IMR-90 (cell line): ENCODE measurements at regions not wholly inside any gene's neighbourhood (a gene's known extent, or its start where the extent isn't known, plus 50 kb on each side); places are given as distances from the start of the nearest gene placed in this dataset.

Experiments
- ATAC-seq: fragments of 200-7000 bp; cut with Tn5 transposase; 2 replicates; pipeline ENCODE4 v1.9.1; 2020; ENCODE audit warnings: low read depth, mild to moderate bottlenecking, moderate library complexity
- BruUV-seq: library from RNA; stranded (reverse); fragments of 400-500 nt; replicated peaks from 2 replicates; lab custom pipeline; 2021; lab: Mats Ljungman, UMichigan
- CTCF ChIA-PET: fragments of 300-600 bp; formaldehyde crosslinking; extraction: SDS; loops from one replicate; lab custom pipeline; 2021; ENCODE audit warnings: antibody characterized with exemption; lab: Yijun Ruan, JAX
- POLR2A ChIA-PET: fragments of 300-600 bp; sonication (Branson Sonifier 250); formaldehyde crosslinking; loops from one replicate; lab custom pipeline; 2022; ENCODE audit warnings: antibody characterized with exemption; ENCODE audit not compliant: unreplicated experiment; lab: Charles Lee
- DNase-seq: peaks from one replicate; pipeline ENCODE4 v3.0.0; 2013
- H2AFZ ChIP-seq: replicated peaks from 2 replicates; pipeline ENCODE3; 2013; ENCODE audit warnings: low read length, mild to moderate bottlenecking; ENCODE audit not compliant: poor library complexity
- H2AK5ac ChIP-seq: 2 replicates; pipeline ENCODE4 v1.6.1; 2013; ENCODE audit warnings: low read depth, low read length, inconsistent platforms
- H2AK9ac ChIP-seq: replicated peaks from 2 replicates; pipeline ENCODE3; 2013; ENCODE audit warnings: mild to moderate bottlenecking, low read depth, low read length, moderate library complexity; ENCODE audit not compliant: poor library complexity
- H2BK120ac ChIP-seq: 2 replicates; pipeline ENCODE4 v1.6.1; 2013; ENCODE audit warnings: low read depth, low read length, inconsistent platforms
- H2BK15ac ChIP-seq: 3 replicates; pipeline ENCODE4 v1.6.1; 2013; ENCODE audit warnings: low read depth, low read length, inconsistent platforms
- H2BK20ac ChIP-seq: 2 replicates; pipeline ENCODE4 v1.6.1; 2013; ENCODE audit warnings: low read depth, mild to moderate bottlenecking, inconsistent platforms, low read length, moderate library complexity
- H2BK5ac ChIP-seq: 2 replicates; pipeline ENCODE4 v1.6.1; 2013; ENCODE audit warnings: mild to moderate bottlenecking, low read depth, low read length, inconsistent platforms; ENCODE audit not compliant: poor library complexity, severe bottlenecking
- H3K14ac ChIP-seq: replicated peaks from 2 replicates; pipeline ENCODE4 v1.6.1; 2013; ENCODE audit warnings: low read depth, low read length, inconsistent platforms
- H3K18ac ChIP-seq: 2 replicates; pipeline ENCODE4 v1.6.1; 2013; ENCODE audit warnings: low read depth, low read length, control low read depth
- H3K23ac ChIP-seq: 2 replicates; pipeline ENCODE4 v1.6.1; 2013; ENCODE audit warnings: low read depth, low read length, inconsistent platforms
- H3K27ac ChIP-seq: 2 replicates; pipeline ENCODE4 v1.5.1; 2013; ENCODE audit warnings: mild to moderate bottlenecking, control low read depth, low read length; ENCODE audit not compliant: insufficient read depth
- H3K27me3 ChIP-seq: 2 replicates; pipeline ENCODE4 v1.6.1; 2013; ENCODE audit warnings: low read length; ENCODE audit not compliant: control insufficient read depth, insufficient read depth
- H3K36me3 ChIP-seq: 2 replicates; pipeline ENCODE4 v1.6.1; 2013; ENCODE audit warnings: low read length, mixed read lengths; ENCODE audit not compliant: control insufficient read depth, insufficient read depth
- H3K4ac ChIP-seq: 2 replicates; pipeline ENCODE4 v1.6.1; 2013; ENCODE audit warnings: low read depth, low read length, inconsistent platforms
- H3K4me1 ChIP-seq: 2 replicates; pipeline ENCODE4 v1.6.1; 2013; ENCODE audit warnings: low read length, mixed read lengths; ENCODE audit not compliant: control insufficient read depth, insufficient read depth
- H3K4me2 ChIP-seq: 2 replicates; pipeline ENCODE4 v1.6.1; 2013; ENCODE audit warnings: low read depth, mild to moderate bottlenecking, control low read depth, low read length, moderate library complexity
- H3K4me3 ChIP-seq: 2 replicates; pipeline ENCODE4 v1.5.1; 2013; ENCODE audit warnings: low read depth, mild to moderate bottlenecking, control low read depth, low read length, moderate library complexity; ENCODE audit not compliant: insufficient read depth
- H3K56ac ChIP-seq: 2 replicates; pipeline ENCODE4 v1.6.1; 2013; ENCODE audit warnings: low read length, inconsistent platforms; ENCODE audit not compliant: insufficient read depth; ENCODE audit errors: extremely low read depth
- H3K79me1 ChIP-seq, 2 experiments: 2 replicates each; pipeline ENCODE4 v1.6.1; 2013; ENCODE audit warnings: low read length in 2 of 2, inconsistent platforms in 1 of 2, low read depth in 1 of 2
- H3K9ac ChIP-seq: 2 replicates; pipeline ENCODE4 v1.6.1; 2013; ENCODE audit warnings: low read depth, low read length, control low read depth
- H3K9me1 ChIP-seq: 2 replicates; pipeline ENCODE4 v1.6.1; 2013; ENCODE audit warnings: low read length, inconsistent platforms; ENCODE audit not compliant: insufficient read depth
- H3K9me3 ChIP-seq: 2 replicates; pipeline ENCODE4 v1.6.1; 2013; ENCODE audit warnings: low read length; ENCODE audit not compliant: control insufficient read depth, insufficient read depth
- H4K20me1 ChIP-seq: 2 replicates; pipeline ENCODE4 v1.6.1; 2013; ENCODE audit warnings: low read length, inconsistent platforms; ENCODE audit not compliant: insufficient read depth
- H4K5ac ChIP-seq: 2 replicates; pipeline ENCODE4 v1.6.1; 2013; ENCODE audit warnings: mild to moderate bottlenecking, low read depth, low read length, control low read depth
- H4K8ac ChIP-seq, 2 experiments: 2 replicates each; pipeline ENCODE4 v1.6.1; 2013; ENCODE audit warnings: low read depth in 2 of 2, low read length in 2 of 2, control low read depth in 1 of 2, inconsistent platforms in 1 of 2
- H4K91ac ChIP-seq: 2 replicates; pipeline ENCODE4 v1.6.1; 2013; ENCODE audit warnings: low read depth, low read length, inconsistent platforms; ENCODE audit not compliant: insufficient read depth
- BHLHE40 ChIP-seq: fragments of 150-350 bp; IDR thresholded peaks from 2 replicates; pipeline ENCODE4 v1.6.1; 2016; ENCODE audit warnings: mild to moderate bottlenecking, low read depth, low read length
- CEBPB ChIP-seq: IDR thresholded peaks from 2 replicates; pipeline ENCODE4 v1.6.1; 2012; ENCODE audit warnings: low read depth, low read length, improper control_type of control experiment
- FOS ChIP-seq: fragments of 150-350 bp; IDR thresholded peaks from 2 replicates; pipeline ENCODE4 v1.6.1; 2016; ENCODE audit warnings: low read depth, low read length
- MAFK ChIP-seq: IDR thresholded peaks from 2 replicates; pipeline ENCODE4 v1.6.1; 2012; ENCODE audit warnings: low read depth, low read length, improper control_type of control experiment
- NFE2L2 ChIP-seq: fragments of 150-350 bp; IDR thresholded peaks from 2 replicates; pipeline ENCODE4 v1.6.1; 2016; ENCODE audit warnings: low read depth, mild to moderate bottlenecking, low read length
- RAD21 ChIP-seq: IDR thresholded peaks from 2 replicates; pipeline ENCODE4 v1.6.1; 2012; ENCODE audit warnings: low read length, improper control_type of control experiment
- WGBS, 2 experiments: methylation state at CpG; one replicate each; pipeline versions ENCODE4 v1.1.5 to v1.1.7; 2013; ENCODE audit warnings: missing lambda C conversion rate in 2 of 2; ENCODE audit not compliant: insufficient read length in 1 of 2; ENCODE audit errors: extremely low coverage in 2 of 2; 5-methylcytosine and 5-hydroxymethylcytosine counted together
- dilution Hi-C: fragments of 300-500 bp; cut with HindIII; formaldehyde crosslinking; loops from one replicate; pipeline ENCODE4 v1.14.3; 2018; ENCODE audit warnings: low sequenced_read_pairs; ENCODE audit not compliant: unreplicated experiment
- in situ Hi-C: fragments of 300-500 bp; cut with MboI; formaldehyde crosslinking; loops from 3 replicates; pipeline ENCODE4 v1.14.3; 2019; ENCODE audit warnings: low sequenced_read_pairs, inconsistent platforms, mixed read lengths
- intact Hi-C: fragments of 100-400 bp; cut with micrococcal nuclease; formaldehyde crosslinking; loops from 2 replicates; pipeline ENCODE4 v1.10.0; 2022
- TF ChIP-seq, protein P1 (sequence below): fragments of 150-350 bp; IDR thresholded peaks from 2 replicates; pipeline ENCODE4 v1.6.1; 2017; ENCODE audit warnings: mild to moderate bottlenecking, antibody characterized with exemption, low read length, low read depth
- TF ChIP-seq, protein P2 (sequence below): fragments of 150-350 bp; IDR thresholded peaks from 2 replicates; pipeline ENCODE4 v1.6.1; 2016; ENCODE audit warnings: low read depth, mild to moderate bottlenecking, low read length, moderate library complexity, borderline replicate concordance
- TF ChIP-seq, protein P3 (sequence below): conservative IDR thresholded peaks from 2 replicates; pipeline ENCODE4 v1.5.1; 2012; ENCODE audit warnings: mild to moderate bottlenecking, low read depth, low read length, improper control_type of control experiment

DNA sequence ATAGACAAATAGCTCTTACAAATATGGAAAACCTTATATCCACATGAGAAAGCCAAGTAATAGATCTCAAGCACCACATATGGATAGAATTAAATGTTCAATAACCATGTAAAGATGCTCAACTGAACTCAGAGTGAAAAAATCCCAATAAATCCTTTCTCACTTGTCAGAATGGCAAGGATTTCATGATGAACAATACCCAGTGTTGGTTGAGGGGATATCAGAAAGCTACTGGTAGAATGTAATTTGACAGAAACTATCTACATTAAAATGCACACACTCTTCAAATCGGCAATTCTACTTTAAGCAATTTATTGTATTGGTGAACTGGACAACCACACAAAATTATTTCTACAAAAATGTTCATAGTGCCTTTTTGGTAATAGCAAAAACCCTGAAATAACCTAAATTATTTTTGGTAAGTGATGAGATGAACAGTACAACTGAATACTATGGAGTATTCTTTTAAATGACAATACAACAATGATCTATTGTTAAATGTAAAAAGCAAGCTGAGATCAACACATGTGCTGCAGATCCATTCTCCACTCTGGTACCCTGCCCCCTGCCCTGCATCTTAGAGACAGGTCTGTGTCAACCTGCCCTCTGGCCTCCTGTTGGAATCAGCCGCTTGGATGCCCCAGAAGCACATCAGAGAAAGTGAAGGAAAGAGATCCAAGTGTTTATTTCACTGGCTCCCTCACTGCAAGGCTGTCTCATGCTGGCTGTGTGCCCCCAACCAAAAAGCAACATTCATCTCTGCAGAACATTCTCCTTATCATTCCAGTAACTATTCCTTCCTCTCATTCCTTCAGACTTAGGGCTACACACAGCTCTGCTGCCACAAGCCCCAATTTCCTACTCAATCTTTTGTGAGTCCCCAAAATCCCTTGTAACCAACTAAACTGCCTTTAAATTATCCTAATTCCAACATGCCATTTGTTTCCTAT is 442.5 kb downstream of the LRATD1 start:
- Histone ChIP-seq H3K27me3 (no peaks in the 10 kb centered on the region; the same call in 1 of the 2 replicates), H3K27ac (no peak overlapping the region), H3K36me3 (no peaks in the 10 kb centered on the region), H2AK9ac (no peak overlapping the region), H3K4me2 (no peak overlapping the region; the same call in 1 of the 2 replicates), H3K4ac (no peak overlapping the region), H4K91ac (no peak overlapping the region), H2BK120ac (no peak overlapping the region), H3K4me1 (no peaks in the 10 kb centered on the region; the same call in 1 of the 2 replicates), H3K9me1 (no peaks in the 10 kb centered on the region), H2AK5ac (no peak overlapping the region), H3K9me3 (no peaks in the 10 kb centered on the region), H2AFZ (no peak overlapping the region), H2BK5ac (no peak overlapping the region), H2BK20ac (no peak overlapping the region), H3K23ac (no peak overlapping the region), H3K56ac (no peak overlapping the region), H3K18ac (no peak overlapping the region), H3K4me3 (no peak overlapping the region), H3K14ac (no peak overlapping the region), H3K79me1 (no peaks in the 10 kb centered on the region), H3K9ac (no peak overlapping the region), H4K5ac (no peak overlapping the region), H4K20me1 (no peaks in the 10 kb centered on the region), H2BK15ac (no peak overlapping the region), H4K8ac (no peak overlapping the region)
- intact Hi-C loops (no loop called here), dilution Hi-C loops (no loop called here), in situ Hi-C loops (no loop called here)
- no TSS peak for BruUV-seq
- peak; percentile 17; the same call in 1 of the 2 replicates for ATAC-seq
- ChIA-PET POLR2A (no interaction called here), CTCF (interaction anchor here (0.5 kb wide), 1 partner anchor 64 kb away, joined by 3 read pairs; no protein-coding TSS in a partner anchor)
- TF ChIP-seq, protein P1, sequence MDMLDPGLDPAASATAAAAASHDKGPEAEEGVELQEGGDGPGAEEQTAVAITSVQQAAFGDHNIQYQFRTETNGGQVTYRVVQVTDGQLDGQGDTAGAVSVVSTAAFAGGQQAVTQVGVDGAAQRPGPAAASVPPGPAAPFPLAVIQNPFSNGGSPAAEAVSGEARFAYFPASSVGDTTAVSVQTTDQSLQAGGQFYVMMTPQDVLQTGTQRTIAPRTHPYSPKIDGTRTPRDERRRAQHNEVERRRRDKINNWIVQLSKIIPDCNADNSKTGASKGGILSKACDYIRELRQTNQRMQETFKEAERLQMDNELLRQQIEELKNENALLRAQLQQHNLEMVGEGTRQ, result no peak
- TF ChIP-seq FOS (no peak), MAFK (no peak), BHLHE40 (no peak), RAD21 (no peak), NFE2L2 (no peak), CEBPB (no peak)
- TF ChIP-seq, protein P2, sequence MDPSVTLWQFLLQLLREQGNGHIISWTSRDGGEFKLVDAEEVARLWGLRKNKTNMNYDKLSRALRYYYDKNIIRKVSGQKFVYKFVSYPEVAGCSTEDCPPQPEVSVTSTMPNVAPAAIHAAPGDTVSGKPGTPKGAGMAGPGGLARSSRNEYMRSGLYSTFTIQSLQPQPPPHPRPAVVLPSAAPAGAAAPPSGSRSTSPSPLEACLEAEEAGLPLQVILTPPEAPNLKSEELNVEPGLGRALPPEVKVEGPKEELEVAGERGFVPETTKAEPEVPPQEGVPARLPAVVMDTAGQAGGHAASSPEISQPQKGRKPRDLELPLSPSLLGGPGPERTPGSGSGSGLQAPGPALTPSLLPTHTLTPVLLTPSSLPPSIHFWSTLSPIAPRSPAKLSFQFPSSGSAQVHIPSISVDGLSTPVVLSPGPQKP, result no peak
- TF ChIP-seq, protein P3, sequence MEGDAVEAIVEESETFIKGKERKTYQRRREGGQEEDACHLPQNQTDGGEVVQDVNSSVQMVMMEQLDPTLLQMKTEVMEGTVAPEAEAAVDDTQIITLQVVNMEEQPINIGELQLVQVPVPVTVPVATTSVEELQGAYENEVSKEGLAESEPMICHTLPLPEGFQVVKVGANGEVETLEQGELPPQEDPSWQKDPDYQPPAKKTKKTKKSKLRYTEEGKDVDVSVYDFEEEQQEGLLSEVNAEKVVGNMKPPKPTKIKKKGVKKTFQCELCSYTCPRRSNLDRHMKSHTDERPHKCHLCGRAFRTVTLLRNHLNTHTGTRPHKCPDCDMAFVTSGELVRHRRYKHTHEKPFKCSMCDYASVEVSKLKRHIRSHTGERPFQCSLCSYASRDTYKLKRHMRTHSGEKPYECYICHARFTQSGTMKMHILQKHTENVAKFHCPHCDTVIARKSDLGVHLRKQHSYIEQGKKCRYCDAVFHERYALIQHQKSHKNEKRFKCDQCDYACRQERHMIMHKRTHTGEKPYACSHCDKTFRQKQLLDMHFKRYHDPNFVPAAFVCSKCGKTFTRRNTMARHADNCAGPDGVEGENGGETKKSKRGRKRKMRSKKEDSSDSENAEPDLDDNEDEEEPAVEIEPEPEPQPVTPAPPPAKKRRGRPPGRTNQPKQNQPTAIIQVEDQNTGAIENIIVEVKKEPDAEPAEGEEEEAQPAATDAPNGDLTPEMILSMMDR, result no peak
- no peak for DNase-seq
- no CpG with 5 or more reads among the region's 2 CpGs for WGBS, 2 experiments
